NCI-H526 treated with DMSO at 0.1 percent for 48 hours (cell line): ENCODE measurements at regions not wholly inside any gene's neighbourhood (a gene's known extent, or its start where the extent isn't known, plus 50 kb on each side); places are given as distances from the start of the nearest gene placed in this dataset.

Source experiments
- DNase-seq: peaks from one replicate; lab custom pipeline; 2025; lab: John Stamatoyannopoulos, UW

- no peak for DNase-seq
These were observed 699.5 kb downstream of the DSC3 start for GRCh38 chr18:30343090-30343489.

- no peak for DNase-seq
These were observed 699.9 kb downstream of the DSC3 start for GRCh38 chr18:30342675-30343074.

GRCh38 chr18:30334781-30335180, 707.8 kb downstream of the DSC3 start:
- no peak for DNase-seq

- no peak for DNase-seq
These were observed 709.2 kb downstream of the DSC3 start for GRCh38 chr18:30333310-30333709.

- DNase-seq: no peak
These were observed 713.7 kb downstream of the DSC3 start for GRCh38 chr18:30328839-30329238.

GRCh38 chr18:30302181-30302580, 740.4 kb downstream of the DSC3 start:
- no peak for DNase-seq

GRCh38 chr18:30298769-30299168, 743.8 kb downstream of the DSC3 start:
- DNase-seq: no peak

GRCh38 chr18:30288662-30289414, 753.7 kb downstream of the DSC3 start:
- no peak for DNase-seq

GRCh38 chr18:30280861-30281470, 761.6 kb downstream of the DSC3 start:
- no peak for DNase-seq

- no peak for DNase-seq
These were observed 762.4 kb downstream of the DSC3 start for GRCh38 chr18:30280186-30280585.

GRCh38 chr18:30277676-30278075, 764.9 kb downstream of the DSC3 start:
- no peak for DNase-seq

GRCh38 chr18:30271716-30272115, 770.8 kb downstream of the DSC3 start:
- DNase-seq: no peak

GRCh38 chr18:30265190-30265589, 777.4 kb downstream of the DSC3 start:
- no peak for DNase-seq

- no peak for DNase-seq
These were observed 788.2 kb downstream of the DSC3 start for GRCh38 chr18:30254331-30254730.

GRCh38 chr18:30248056-30248455, 794.5 kb downstream of the DSC3 start:
- no peak for DNase-seq

- DNase-seq: no peak
These were observed 796.6 kb downstream of the DSC3 start for GRCh38 chr18:30245766-30246455.

- DNase-seq: no peak
These were observed 807.8 kb downstream of the DSC3 start for GRCh38 chr18:30234755-30235154.

- no peak for DNase-seq
These were observed 831.4 kb downstream of the DSC3 start for GRCh38 chr18:30211112-30211511.

GRCh38 chr18:30208546-30208945, 834.0 kb downstream of the DSC3 start:
- DNase-seq: no peak

- no peak for DNase-seq
These were observed 850.3 kb downstream of the DSC3 start for GRCh38 chr18:30192216-30192615.

- no peak for DNase-seq
These were observed 856.3 kb downstream of the DSC3 start for GRCh38 chr18:30186245-30186644.

- no peak for DNase-seq
These were observed 865.5 kb downstream of the DSC3 start for GRCh38 chr18:30177056-30177455.

GRCh38 chr18:30175621-30176225, 866.8 kb downstream of the DSC3 start:
- DNase-seq: no peak
